Body of pancreas (tissue), 4 donors: ENCODE measurements at regions not wholly inside any gene's neighbourhood (a gene's known extent, or its start where the extent isn't known, plus 50 kb on each side); places are given as distances from the start of the nearest gene placed in this dataset.

Experiments
- CTCF ChIP-seq, 7 experiments: fragments of 450-650 bp in 4 of 7; fragments of 200-600 bp in 3 of 7; sonication (generic) in 3 of 7; IDR thresholded peaks; one replicate each; pipeline ENCODE4 v1.5.1; 2016 to 2019; ENCODE audit warnings: antibody characterized with exemption in 7 of 7
- POLR2A ChIP-seq, 3 donors: fragments of 450-650 bp; IDR thresholded peaks; one replicate each; pipeline ENCODE4 v1.6.1; 2016; ENCODE audit warnings: antibody characterized with exemption in 3 of 3, mild to moderate bottlenecking in 2 of 3

GRCh38 chr4:166414431-166414830, 541.4 kb downstream of the TLL1 start:
- TF ChIP-seq POLR2A (IDR thresholded peaks at IDR 0.05) (no peak), CTCF (IDR thresholded peaks at IDR 0.05) (no peak)
